WI38 (cell line): ENCODE measurements at regions not wholly inside any gene's neighbourhood (a gene's known extent, or its start where the extent isn't known, plus 50 kb on each side); places are given as distances from the start of the nearest gene placed in this dataset.

ENCODE experiments used
- H3K4me3 ChIP-seq: 2 replicates; pipeline ENCODE4 v1.5.1; 2011; ENCODE audit warnings: low read depth, mild to moderate bottlenecking, control low read depth, low read length
- CTCF ChIP-seq: IDR thresholded peaks from 2 replicates; pipeline ENCODE4 v1.5.1; 2012; ENCODE audit warnings: low read depth, mild to moderate bottlenecking, control low read depth, low read length

- no peak overlapping the region for H3K4me3 ChIP-seq
- no peak for TF ChIP-seq CTCF
These were observed 256.9 kb downstream of the ENGASE start for GRCh38 chr17:79331492-79331891.

- no peak overlapping the region for H3K4me3 ChIP-seq
- no peak for TF ChIP-seq CTCF
These were observed 256.1 kb downstream of the ENGASE start for GRCh38 chr17:79330696-79331095.

GRCh38 chr17:79330229-79330628, 255.6 kb downstream of the ENGASE start:
- H3K4me3 ChIP-seq, result no peak overlapping the region
- no peak for TF ChIP-seq CTCF

- TF ChIP-seq CTCF, result no peak
- H3K4me3 ChIP-seq, result no peak overlapping the region
These were observed 252.2 kb downstream of the ENGASE start for GRCh38 chr17:79326814-79327213.

GRCh38 chr17:79325709-79326430, 251.2 kb downstream of the ENGASE start:
- TF ChIP-seq CTCF, result no peak
- no peak overlapping the region for H3K4me3 ChIP-seq

- TF ChIP-seq CTCF, result no peak
- H3K4me3 ChIP-seq, result no peak overlapping the region
These were observed 249.6 kb downstream of the ENGASE start for GRCh38 chr17:79324194-79324593.

- no peak overlapping the region for H3K4me3 ChIP-seq
- no peak for TF ChIP-seq CTCF
These were observed 248.9 kb downstream of the ENGASE start for GRCh38 chr17:79323566-79323965.
